Smooth muscle cell (in vitro differentiated cells): ENCODE measurements at regions not wholly inside any gene's neighbourhood (a gene's known extent, or its start where the extent isn't known, plus 50 kb on each side); places are given as distances from the start of the nearest gene placed in this dataset.
"Not testable (repeated sequence)": the region's sequence is repeated elsewhere in the genome, so short reads cannot be mapped to it uniquely, and the experiment has no call there.

ENCODE experiments used
- DNase-seq: peaks from one replicate; lab custom pipeline; 2025; ENCODE audit not compliant: unreplicated experiment; lab: John Stamatoyannopoulos, UW
- H2AFZ ChIP-seq: fragments of 200-600 bp; sonication (generic); 2 replicates; pipeline ENCODE4 v1.6.0; 2016; ENCODE audit warnings: antibody characterized with exemption, low read depth, mild to moderate bottlenecking
- H3F3A ChIP-seq: fragments of 200-600 bp; sonication (generic); 2 replicates; pipeline ENCODE4 v1.6.0; 2017; ENCODE audit warnings: antibody characterized with exemption, low read depth
- H3K27ac ChIP-seq: fragments of 200-600 bp; sonication (generic); 2 replicates; pipeline ENCODE4 v1.5.1; 2016; ENCODE audit warnings: low read depth, mild to moderate bottlenecking
- H3K27me3 ChIP-seq: fragments of 200-600 bp; sonication (generic); 2 replicates; pipeline ENCODE4 v1.6.1; 2016; ENCODE audit warnings: low read depth, mild to moderate bottlenecking
- H3K36me3 ChIP-seq: fragments of 200-600 bp; sonication (generic); 2 replicates; pipeline ENCODE4 v1.5.1; 2016; ENCODE audit warnings: low read depth
- H3K4me1 ChIP-seq: fragments of 200-600 bp; sonication (generic); 2 replicates; pipeline ENCODE4 v1.5.1; 2016; ENCODE audit warnings: low read depth
- H3K4me2 ChIP-seq: fragments of 200-600 bp; sonication (generic); 2 replicates; pipeline ENCODE4 v1.6.0; 2016; ENCODE audit warnings: mild to moderate bottlenecking
- H3K4me3 ChIP-seq: fragments of 200-600 bp; sonication (generic); 2 replicates; pipeline ENCODE4 v1.5.1; 2016; ENCODE audit warnings: mild to moderate bottlenecking
- H3K79me2 ChIP-seq: fragments of 200-600 bp; sonication (generic); 2 replicates; pipeline ENCODE4 v1.6.0; 2016; ENCODE audit warnings: low read depth, mild to moderate bottlenecking
- H3K9ac ChIP-seq: fragments of 200-600 bp; sonication (generic); 2 replicates; pipeline ENCODE4 v1.6.0; 2016; ENCODE audit warnings: low read depth
- H3K9me3 ChIP-seq: fragments of 200-600 bp; sonication (generic); replicated peaks from 2 replicates; pipeline ENCODE4 v1.5.1; 2016; ENCODE audit warnings: low read depth
- H4K20me1 ChIP-seq: fragments of 200-600 bp; sonication (generic); 2 replicates; pipeline ENCODE4 v1.6.0; 2016; ENCODE audit warnings: low read depth
- WGBS: methylation state at CpG from one replicate; pipeline ENCODE4 v1.1.7; 2016; ENCODE audit warnings: low lambda C conversion rate; 5-methylcytosine and 5-hydroxymethylcytosine counted together
- TF ChIP-seq, protein P1 (sequence below): fragments of 200-600 bp; sonication (generic); IDR thresholded peaks from 2 replicates; pipeline ENCODE4 v1.5.1; 2017; ENCODE audit warnings: borderline replicate concordance, mild to moderate bottlenecking, antibody characterized with exemption; ENCODE audit not compliant: insufficient read depth, poor library complexity, severe bottlenecking

DNA sequence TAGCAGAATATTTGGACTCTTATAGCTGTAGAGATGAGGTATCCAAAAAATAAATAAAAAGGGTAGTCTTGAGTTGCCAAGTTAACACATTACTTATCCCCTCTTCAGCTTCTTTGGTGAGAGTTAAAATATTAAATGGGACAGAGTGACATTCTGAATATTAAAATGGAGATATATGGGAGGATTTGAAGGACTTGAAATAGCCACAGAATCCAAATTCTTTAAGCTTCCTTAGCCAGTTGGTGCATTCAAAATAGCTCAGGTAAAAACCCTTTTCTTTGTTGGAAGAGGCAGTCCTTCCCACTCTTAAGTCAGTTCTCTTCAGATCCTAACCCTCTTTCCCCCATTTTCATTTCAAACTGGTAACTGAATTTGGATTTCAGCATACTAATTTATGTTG lies 130.1 kb upstream of the KLF12 start:
- Histone ChIP-seq H3K27me3 (no peaks in the 10 kb centered on the region), H3K9ac (no peak overlapping the region), H3K4me2 (no peak overlapping the region), H2AFZ (no peak overlapping the region), H4K20me1 (no peaks in the 10 kb centered on the region), H3K4me1 (no peaks in the 10 kb centered on the region), H3K79me2 (no peaks in the 10 kb centered on the region), H3K27ac (no peak overlapping the region), H3K36me3 (no peaks in the 10 kb centered on the region), H3F3A (no peaks in the 10 kb centered on the region), H3K9me3 (peaks cover 6% of the 10 kb centered on the region), H3K4me3 (no peak overlapping the region)
- DNase-seq: no peak
- TF ChIP-seq, protein P1, sequence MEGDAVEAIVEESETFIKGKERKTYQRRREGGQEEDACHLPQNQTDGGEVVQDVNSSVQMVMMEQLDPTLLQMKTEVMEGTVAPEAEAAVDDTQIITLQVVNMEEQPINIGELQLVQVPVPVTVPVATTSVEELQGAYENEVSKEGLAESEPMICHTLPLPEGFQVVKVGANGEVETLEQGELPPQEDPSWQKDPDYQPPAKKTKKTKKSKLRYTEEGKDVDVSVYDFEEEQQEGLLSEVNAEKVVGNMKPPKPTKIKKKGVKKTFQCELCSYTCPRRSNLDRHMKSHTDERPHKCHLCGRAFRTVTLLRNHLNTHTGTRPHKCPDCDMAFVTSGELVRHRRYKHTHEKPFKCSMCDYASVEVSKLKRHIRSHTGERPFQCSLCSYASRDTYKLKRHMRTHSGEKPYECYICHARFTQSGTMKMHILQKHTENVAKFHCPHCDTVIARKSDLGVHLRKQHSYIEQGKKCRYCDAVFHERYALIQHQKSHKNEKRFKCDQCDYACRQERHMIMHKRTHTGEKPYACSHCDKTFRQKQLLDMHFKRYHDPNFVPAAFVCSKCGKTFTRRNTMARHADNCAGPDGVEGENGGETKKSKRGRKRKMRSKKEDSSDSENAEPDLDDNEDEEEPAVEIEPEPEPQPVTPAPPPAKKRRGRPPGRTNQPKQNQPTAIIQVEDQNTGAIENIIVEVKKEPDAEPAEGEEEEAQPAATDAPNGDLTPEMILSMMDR: no peak

DNA sequence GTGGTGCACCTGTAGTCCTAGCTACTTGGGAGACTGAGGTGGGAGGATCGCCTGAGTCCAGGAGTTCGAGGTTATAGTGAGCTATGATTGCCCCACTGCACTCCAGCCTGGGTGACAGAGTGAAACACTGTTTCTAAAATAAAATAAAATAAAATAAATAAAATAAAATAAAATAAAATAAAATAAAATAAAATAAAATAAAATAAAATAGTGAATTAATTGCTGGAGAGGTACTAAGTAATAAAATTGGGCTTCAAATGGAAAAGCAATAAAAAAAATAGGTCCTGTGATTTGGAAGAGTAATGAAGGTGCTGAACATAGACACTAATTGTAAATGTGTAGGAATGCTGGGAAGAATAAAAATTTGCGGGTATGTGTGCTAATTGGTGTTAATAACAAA lies 126.2 kb upstream of the KLF12 start:
- not testable (repeated sequence) for H3K9ac ChIP-seq, H3K4me3 ChIP-seq, H3K4me2 ChIP-seq, H4K20me1 ChIP-seq, H3K9me3 ChIP-seq, H3F3A ChIP-seq, H3K36me3 ChIP-seq, H3K79me2 ChIP-seq, H3K4me1 ChIP-seq, H2AFZ ChIP-seq, H3K27ac ChIP-seq, H3K27me3 ChIP-seq, DNase-seq
- 94% methylated on average over 3 of the region's 3 CpGs for WGBS

DNA sequence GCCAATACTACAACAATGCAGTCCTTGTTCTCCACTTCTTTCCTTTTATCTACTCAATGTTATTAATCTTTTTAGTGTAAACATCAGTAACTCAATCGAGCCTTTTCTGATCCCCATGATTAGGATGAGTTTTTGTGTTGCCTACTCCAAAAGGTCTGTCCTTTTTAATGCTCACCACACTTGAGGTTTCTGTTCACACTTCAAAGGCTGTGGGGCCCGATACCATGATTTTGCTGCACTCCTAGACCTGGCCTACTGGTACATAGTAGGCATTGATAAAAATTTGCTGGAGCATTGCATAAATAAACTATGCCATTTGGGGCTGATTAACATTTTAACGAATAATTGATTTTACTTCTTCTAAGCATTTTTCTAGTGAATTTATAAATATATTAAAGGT lies 125.4 kb upstream of the KLF12 start:
- Histone ChIP-seq H3K79me2 (no peaks in the 10 kb centered on the region), H3K27me3 (no peaks in the 10 kb centered on the region), H3K36me3 (no peaks in the 10 kb centered on the region), H3K9me3 (no peaks in the 10 kb centered on the region), H3K27ac (no peak overlapping the region), H3K4me1 (no peaks in the 10 kb centered on the region), H3K4me2 (no peak overlapping the region), H3F3A (no peaks in the 10 kb centered on the region), H3K4me3 (no peak overlapping the region), H2AFZ (no peak overlapping the region), H3K9ac (no peak overlapping the region), H4K20me1 (no peaks in the 10 kb centered on the region)
- no peak for DNase-seq
- TF ChIP-seq, protein P1: no peak
- WGBS: 58% methylated on average over 3 of the region's 3 CpGs

DNA sequence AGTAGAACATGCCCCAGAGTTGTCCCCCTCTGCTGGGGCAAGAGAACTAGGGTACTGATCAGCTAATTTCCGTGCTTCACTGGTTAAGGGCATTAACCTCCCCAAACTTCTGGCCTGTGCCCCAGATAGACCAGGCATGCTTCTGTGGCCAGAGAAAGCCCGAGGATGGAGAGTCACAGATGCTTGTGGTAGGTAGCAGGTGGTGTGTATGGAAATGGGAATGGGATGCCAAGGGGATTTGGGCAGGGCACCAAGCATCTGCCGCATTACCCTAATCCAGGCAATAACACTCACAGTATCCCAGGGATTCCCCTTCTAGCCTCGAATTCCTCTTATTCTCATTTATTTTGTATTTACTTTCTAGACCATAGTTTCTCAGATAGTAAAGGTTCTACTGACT lies 124.8 kb upstream of the KLF12 start:
- no peak for DNase-seq
- Histone ChIP-seq H4K20me1 (no peaks in the 10 kb centered on the region), H3K9ac (no peak overlapping the region), H2AFZ (no peak overlapping the region), H3K4me1 (no peaks in the 10 kb centered on the region), H3K27me3 (no peaks in the 10 kb centered on the region), H3F3A (no peaks in the 10 kb centered on the region), H3K27ac (no peak overlapping the region), H3K9me3 (no peaks in the 10 kb centered on the region), H3K79me2 (no peaks in the 10 kb centered on the region), H3K36me3 (no peaks in the 10 kb centered on the region), H3K4me3 (no peak overlapping the region), H3K4me2 (no peak overlapping the region)
- WGBS: 90% methylated on average over 4 of the region's 4 CpGs
- TF ChIP-seq, protein P1: no peak
